ENCODE measurements at regions not wholly inside any gene's neighbourhood (a gene's known extent, or its start where the extent isn't known, plus 50 kb on each side); places are given as distances from the start of the nearest gene placed in this dataset.

DNA sequence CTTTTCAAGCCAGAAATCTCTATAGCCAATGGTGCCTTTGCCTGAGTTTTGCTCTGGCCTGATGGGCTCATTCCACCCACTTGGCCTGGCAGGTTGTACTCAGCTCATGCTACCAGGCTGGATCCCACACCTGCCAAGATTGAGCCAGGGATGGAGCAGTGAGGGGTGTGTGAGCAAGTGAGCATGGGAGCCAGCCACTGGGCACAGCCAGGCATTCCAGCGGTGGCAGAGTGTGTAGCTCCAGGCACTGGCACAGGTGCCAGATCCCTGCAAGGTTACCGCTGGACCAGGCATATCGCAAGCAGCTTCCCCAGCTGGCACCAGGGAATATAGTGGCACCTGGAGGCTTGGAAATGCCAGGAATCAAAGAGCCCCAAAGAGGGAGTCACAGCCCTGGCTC lies 2395.6 kb upstream of the C9orf72 start:
- Mint-ChIP-seq H3K4me3 (ENCODE audit: unreplicated experiment) (no peak overlapping the region), H3K4me1 (ENCODE audit: low read depth, unreplicated experiment) (peaks cover 37% of the 10 kb centered on the region), H3K27ac (ENCODE audit: unreplicated experiment) (peak overlapping the region; percentile 55), H3K27me3 (ENCODE audit: unreplicated experiment) (peaks cover 2% of the 10 kb centered on the region), H3K36me3 (ENCODE audit: unreplicated experiment) (no peaks in the 10 kb centered on the region), H3K9me3 (ENCODE audit: unreplicated experiment) (peaks cover 6% of the 10 kb centered on the region)
- DNase-seq, result no peak
- TF ChIP-seq, protein P1, sequence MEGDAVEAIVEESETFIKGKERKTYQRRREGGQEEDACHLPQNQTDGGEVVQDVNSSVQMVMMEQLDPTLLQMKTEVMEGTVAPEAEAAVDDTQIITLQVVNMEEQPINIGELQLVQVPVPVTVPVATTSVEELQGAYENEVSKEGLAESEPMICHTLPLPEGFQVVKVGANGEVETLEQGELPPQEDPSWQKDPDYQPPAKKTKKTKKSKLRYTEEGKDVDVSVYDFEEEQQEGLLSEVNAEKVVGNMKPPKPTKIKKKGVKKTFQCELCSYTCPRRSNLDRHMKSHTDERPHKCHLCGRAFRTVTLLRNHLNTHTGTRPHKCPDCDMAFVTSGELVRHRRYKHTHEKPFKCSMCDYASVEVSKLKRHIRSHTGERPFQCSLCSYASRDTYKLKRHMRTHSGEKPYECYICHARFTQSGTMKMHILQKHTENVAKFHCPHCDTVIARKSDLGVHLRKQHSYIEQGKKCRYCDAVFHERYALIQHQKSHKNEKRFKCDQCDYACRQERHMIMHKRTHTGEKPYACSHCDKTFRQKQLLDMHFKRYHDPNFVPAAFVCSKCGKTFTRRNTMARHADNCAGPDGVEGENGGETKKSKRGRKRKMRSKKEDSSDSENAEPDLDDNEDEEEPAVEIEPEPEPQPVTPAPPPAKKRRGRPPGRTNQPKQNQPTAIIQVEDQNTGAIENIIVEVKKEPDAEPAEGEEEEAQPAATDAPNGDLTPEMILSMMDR (IDR thresholded peaks at IDR 0.05; ENCODE audit: partially characterized antibody, unreplicated experiment), result no peak

GRCh38 chr9:29969408-29969807 lies 2396.1 kb upstream of the C9orf72 start:
- DNase-seq, result no peak
- peaks cover 32% of the 10 kb centered on the region for H3K4me1 Mint-ChIP-seq (ENCODE audit: low read depth, unreplicated experiment)
- TF ChIP-seq, protein P1 (IDR thresholded peaks at IDR 0.05; ENCODE audit: partially characterized antibody, unreplicated experiment), result no peak

DNA sequence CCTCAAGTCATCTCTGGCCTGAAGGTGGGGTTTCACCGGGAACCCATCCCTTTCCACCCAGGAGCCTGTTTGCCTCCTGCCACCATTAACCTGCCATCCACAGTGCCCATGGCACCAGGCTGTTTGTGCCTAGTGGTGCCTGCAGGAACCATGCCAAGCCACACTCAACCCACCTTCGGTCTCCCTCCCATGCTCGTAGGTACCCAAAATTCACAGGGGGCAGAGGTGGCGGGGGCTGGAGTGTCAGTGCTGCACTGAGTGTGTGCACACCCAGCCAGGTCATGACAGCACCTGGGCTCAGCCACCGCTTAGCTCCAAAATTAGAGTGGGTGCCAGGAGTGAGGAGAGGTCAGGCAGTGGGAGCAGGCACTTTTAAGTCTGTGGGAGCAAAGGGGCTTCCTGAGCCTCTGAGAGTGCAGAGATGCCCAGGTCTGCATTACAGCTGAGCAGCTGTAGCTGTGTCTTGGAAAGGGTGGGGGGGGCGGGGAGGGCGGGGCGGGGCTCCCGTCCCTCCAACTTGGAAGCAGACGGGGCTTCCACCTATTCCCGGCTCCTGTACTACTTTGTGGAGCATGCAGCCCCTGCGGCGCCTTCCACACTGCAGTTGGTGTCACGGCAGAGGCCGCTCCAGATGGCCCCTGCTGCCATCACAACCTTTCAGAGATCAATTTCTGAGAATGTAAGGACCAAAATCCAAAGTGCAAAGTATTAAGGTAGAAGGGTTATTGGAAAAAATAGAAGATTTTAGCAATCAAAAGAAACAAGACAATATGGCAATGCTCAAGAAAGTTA lies 2396.8 kb upstream of the C9orf72 start:
- TF ChIP-seq, protein P1 (IDR thresholded peaks at IDR 0.05; ENCODE audit: partially characterized antibody, unreplicated experiment), result no peak
- peak; percentile 73 for DNase-seq
- no peak overlapping the region for H3K4me3 Mint-ChIP-seq (ENCODE audit: unreplicated experiment)
- peaks cover 2% of the 10 kb centered on the region for H3K27me3 Mint-ChIP-seq (ENCODE audit: unreplicated experiment)
- peak overlapping the region; percentile 89 for H3K27ac Mint-ChIP-seq (ENCODE audit: unreplicated experiment)
- H3K36me3 Mint-ChIP-seq (ENCODE audit: unreplicated experiment), result no peaks in the 10 kb centered on the region
- peaks cover 26% of the 10 kb centered on the region for H3K4me1 Mint-ChIP-seq (ENCODE audit: low read depth, unreplicated experiment)
- peaks cover 6% of the 10 kb centered on the region for H3K9me3 Mint-ChIP-seq (ENCODE audit: unreplicated experiment)

More at GRCh38 chr9:29969408-29969807, 2396.1 kb upstream of the C9orf72 start:
- Mint-ChIP-seq H3K27me3 (ENCODE audit: unreplicated experiment) (peaks cover 2% of the 10 kb centered on the region), H3K27ac (ENCODE audit: unreplicated experiment) (no peak overlapping the region), H3K4me3 (ENCODE audit: unreplicated experiment) (no peak overlapping the region), H3K36me3 (ENCODE audit: unreplicated experiment) (no peaks in the 10 kb centered on the region), H3K9me3 (ENCODE audit: unreplicated experiment) (peaks cover 6% of the 10 kb centered on the region)

DNA sequence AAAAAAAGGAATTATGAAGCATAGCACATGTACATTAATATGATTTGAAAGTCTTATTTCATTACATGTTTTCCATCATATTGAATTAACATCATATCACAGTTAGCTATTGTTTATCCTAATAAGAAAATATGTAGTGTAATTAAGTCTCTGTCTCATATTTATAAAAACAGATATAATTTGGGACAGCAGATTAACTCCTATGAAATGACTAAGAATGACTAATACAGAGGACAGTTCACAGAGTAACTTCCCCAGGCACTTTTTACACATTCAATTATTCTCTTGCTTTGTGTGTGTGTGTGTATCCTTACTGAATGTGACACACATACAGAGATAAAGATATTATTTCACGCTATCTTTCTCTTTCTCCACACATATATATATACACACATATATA lies 2400.9 kb upstream of the C9orf72 start:
- TF ChIP-seq, protein P1 (IDR thresholded peaks at IDR 0.05; ENCODE audit: partially characterized antibody, unreplicated experiment), result no peak

GRCh38 chr9:29976981-29977380 lies 2403.7 kb upstream of the C9orf72 start:
- Mint-ChIP-seq H3K36me3 (ENCODE audit: unreplicated experiment) (no peaks in the 10 kb centered on the region), H3K9me3 (ENCODE audit: unreplicated experiment) (no peaks in the 10 kb centered on the region), H3K4me1 (ENCODE audit: low read depth, unreplicated experiment) (peaks cover 5% of the 10 kb centered on the region), H3K27me3 (ENCODE audit: unreplicated experiment) (no peaks in the 10 kb centered on the region), H3K4me3 (ENCODE audit: unreplicated experiment) (no peak overlapping the region), H3K27ac (ENCODE audit: unreplicated experiment) (no peak overlapping the region)
- no peak for DNase-seq
- TF ChIP-seq, protein P1 (IDR thresholded peaks at IDR 0.05; ENCODE audit: partially characterized antibody, unreplicated experiment), result no peak

More for the DNA sequence above, 2400.9 kb upstream of the C9orf72 start:
- Mint-ChIP-seq H3K27ac (ENCODE audit: unreplicated experiment) (no peak overlapping the region), H3K4me1 (ENCODE audit: low read depth, unreplicated experiment) (peaks cover 7% of the 10 kb centered on the region), H3K36me3 (ENCODE audit: unreplicated experiment) (no peaks in the 10 kb centered on the region), H3K9me3 (ENCODE audit: unreplicated experiment) (peaks cover 3% of the 10 kb centered on the region), H3K27me3 (ENCODE audit: unreplicated experiment) (peaks cover 2% of the 10 kb centered on the region), H3K4me3 (ENCODE audit: unreplicated experiment) (no peak overlapping the region)
- DNase-seq, result no peak
